ENCODE measurements at regions not wholly inside any gene's neighbourhood (a gene's known extent, or its start where the extent isn't known, plus 50 kb on each side); places are given as distances from the start of the nearest gene placed in this dataset.

- DNase-seq (ENCODE audit: extremely low read depth, low read depth), result no peak
- no peak for TF ChIP-seq CTCF (IDR thresholded peaks at IDR 0.05; ENCODE audit: low read depth, low read length)
Measured at GRCh38 chr6:165847407-165848085, 184.5 kb upstream of the PDE10A start.

GRCh38 chr6:165846123-165846966 is 183.3 kb upstream of the PDE10A start:
- no peak for DNase-seq (ENCODE audit: extremely low read depth, low read depth)
- TF ChIP-seq CTCF (IDR thresholded peaks at IDR 0.05; ENCODE audit: low read depth, low read length), result no peak

- TF ChIP-seq CTCF (IDR thresholded peaks at IDR 0.05; ENCODE audit: low read depth, low read length), result no peak
- no peak for DNase-seq (ENCODE audit: extremely low read depth, low read depth)
Measured at GRCh38 chr6:165845493-165845892, 182.5 kb upstream of the PDE10A start.

GRCh38 chr6:165844801-165845364 is 181.8 kb upstream of the PDE10A start:
- no peak for DNase-seq (ENCODE audit: extremely low read depth, low read depth)
- TF ChIP-seq CTCF (IDR thresholded peaks at IDR 0.05; ENCODE audit: low read depth, low read length), result no peak

GRCh38 chr6:165844232-165844631 is 181.2 kb upstream of the PDE10A start:
- no peak for DNase-seq (ENCODE audit: extremely low read depth, low read depth)
- no peak for TF ChIP-seq CTCF (IDR thresholded peaks at IDR 0.05; ENCODE audit: low read depth, low read length)

- no peak for DNase-seq (ENCODE audit: extremely low read depth, low read depth)
- no peak for TF ChIP-seq CTCF (IDR thresholded peaks at IDR 0.05; ENCODE audit: low read depth, low read length)
Measured at GRCh38 chr6:165843568-165844113, 180.6 kb upstream of the PDE10A start.

- no peak for DNase-seq (ENCODE audit: extremely low read depth, low read depth)
- TF ChIP-seq CTCF (IDR thresholded peaks at IDR 0.05; ENCODE audit: low read depth, low read length), result no peak
Measured at GRCh38 chr6:165843121-165843520, 180.1 kb upstream of the PDE10A start.
